ENCODE measurements at regions not wholly inside any gene's neighbourhood (a gene's known extent, or its start where the extent isn't known, plus 50 kb on each side); places are given as distances from the start of the nearest gene placed in this dataset.

DNA sequence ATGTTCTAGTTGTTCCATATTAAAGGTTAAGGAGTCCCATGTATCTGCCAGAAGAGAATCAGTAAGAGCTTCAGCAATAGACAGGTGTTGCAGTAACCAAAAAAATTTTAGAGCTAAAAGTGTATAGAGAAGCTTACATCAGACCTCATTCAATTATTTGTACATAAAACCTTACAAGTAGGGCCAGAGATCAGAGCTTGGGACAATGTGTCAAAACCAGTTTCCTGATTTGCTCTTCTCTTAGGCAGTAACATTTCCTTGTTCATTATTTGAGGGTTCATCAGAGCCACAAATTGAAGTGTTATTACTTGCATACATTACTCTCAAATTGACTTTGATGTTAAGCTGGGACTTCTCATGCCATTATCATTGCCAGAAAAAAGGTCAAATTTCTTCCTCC lies 55.5 kb upstream of the ATXN7L3B start:
- TF ChIP-seq, protein P1, sequence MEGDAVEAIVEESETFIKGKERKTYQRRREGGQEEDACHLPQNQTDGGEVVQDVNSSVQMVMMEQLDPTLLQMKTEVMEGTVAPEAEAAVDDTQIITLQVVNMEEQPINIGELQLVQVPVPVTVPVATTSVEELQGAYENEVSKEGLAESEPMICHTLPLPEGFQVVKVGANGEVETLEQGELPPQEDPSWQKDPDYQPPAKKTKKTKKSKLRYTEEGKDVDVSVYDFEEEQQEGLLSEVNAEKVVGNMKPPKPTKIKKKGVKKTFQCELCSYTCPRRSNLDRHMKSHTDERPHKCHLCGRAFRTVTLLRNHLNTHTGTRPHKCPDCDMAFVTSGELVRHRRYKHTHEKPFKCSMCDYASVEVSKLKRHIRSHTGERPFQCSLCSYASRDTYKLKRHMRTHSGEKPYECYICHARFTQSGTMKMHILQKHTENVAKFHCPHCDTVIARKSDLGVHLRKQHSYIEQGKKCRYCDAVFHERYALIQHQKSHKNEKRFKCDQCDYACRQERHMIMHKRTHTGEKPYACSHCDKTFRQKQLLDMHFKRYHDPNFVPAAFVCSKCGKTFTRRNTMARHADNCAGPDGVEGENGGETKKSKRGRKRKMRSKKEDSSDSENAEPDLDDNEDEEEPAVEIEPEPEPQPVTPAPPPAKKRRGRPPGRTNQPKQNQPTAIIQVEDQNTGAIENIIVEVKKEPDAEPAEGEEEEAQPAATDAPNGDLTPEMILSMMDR (conservative IDR thresholded peaks at IDR 0.05 in 1 of 2, IDR thresholded peaks at IDR 0.05 in 1 of 2; ENCODE audit: extremely low read depth in 1 of 2, insufficient read depth in 1 of 2, low read depth in 1 of 2, low read length in 2 of 2) = no peak
- no peak for TF ChIP-seq EZH2 (IDR thresholded peaks at IDR 0.05; ENCODE audit: borderline replicate concordance, low read length)
